GM12874 (cell line): ENCODE measurements at regions not wholly inside any gene's neighbourhood (a gene's known extent, or its start where the extent isn't known, plus 50 kb on each side); places are given as distances from the start of the nearest gene placed in this dataset.

Experiments
- TF ChIP-seq, protein P1 (sequence below): IDR thresholded peaks from 2 replicates; pipeline ENCODE4 v1.5.1; 2011; ENCODE audit warnings: low read depth, mild to moderate bottlenecking, control low read depth, low read length, moderate library complexity; ENCODE audit not compliant: insufficient read depth

- TF ChIP-seq, protein P1, sequence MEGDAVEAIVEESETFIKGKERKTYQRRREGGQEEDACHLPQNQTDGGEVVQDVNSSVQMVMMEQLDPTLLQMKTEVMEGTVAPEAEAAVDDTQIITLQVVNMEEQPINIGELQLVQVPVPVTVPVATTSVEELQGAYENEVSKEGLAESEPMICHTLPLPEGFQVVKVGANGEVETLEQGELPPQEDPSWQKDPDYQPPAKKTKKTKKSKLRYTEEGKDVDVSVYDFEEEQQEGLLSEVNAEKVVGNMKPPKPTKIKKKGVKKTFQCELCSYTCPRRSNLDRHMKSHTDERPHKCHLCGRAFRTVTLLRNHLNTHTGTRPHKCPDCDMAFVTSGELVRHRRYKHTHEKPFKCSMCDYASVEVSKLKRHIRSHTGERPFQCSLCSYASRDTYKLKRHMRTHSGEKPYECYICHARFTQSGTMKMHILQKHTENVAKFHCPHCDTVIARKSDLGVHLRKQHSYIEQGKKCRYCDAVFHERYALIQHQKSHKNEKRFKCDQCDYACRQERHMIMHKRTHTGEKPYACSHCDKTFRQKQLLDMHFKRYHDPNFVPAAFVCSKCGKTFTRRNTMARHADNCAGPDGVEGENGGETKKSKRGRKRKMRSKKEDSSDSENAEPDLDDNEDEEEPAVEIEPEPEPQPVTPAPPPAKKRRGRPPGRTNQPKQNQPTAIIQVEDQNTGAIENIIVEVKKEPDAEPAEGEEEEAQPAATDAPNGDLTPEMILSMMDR, result no peak
Observed at GRCh38 chr16:9406038-9406712, 314.7 kb downstream of the HAPSTR1 start.

DNA sequence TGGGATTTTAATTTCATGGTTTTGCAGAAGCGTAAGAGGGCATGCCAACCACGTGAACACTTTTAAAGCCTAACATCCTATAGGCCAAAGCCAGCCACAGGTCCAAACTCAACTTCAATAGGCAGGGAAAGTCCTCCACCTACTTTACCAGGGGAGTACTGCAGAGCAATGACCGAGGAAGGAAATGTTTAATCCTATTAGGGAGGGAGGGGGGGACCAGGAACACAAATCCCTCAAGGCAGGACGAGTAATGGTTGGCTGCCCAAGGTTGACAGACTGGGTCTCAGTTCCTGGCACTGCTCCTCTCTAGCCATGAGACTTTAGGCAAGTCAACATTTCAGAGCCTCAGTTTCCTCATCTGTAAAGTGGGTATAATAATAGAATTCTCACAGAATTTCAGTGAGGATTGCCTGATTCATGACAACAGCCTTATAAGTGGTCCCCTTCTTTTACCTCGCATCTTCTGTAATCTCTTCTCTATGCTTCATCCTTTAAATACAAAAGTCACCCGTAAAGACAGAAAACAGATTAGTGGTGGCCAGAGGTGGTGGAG is 315.8 kb downstream of the HAPSTR1 start:
- TF ChIP-seq, protein P1, result no peak

DNA sequence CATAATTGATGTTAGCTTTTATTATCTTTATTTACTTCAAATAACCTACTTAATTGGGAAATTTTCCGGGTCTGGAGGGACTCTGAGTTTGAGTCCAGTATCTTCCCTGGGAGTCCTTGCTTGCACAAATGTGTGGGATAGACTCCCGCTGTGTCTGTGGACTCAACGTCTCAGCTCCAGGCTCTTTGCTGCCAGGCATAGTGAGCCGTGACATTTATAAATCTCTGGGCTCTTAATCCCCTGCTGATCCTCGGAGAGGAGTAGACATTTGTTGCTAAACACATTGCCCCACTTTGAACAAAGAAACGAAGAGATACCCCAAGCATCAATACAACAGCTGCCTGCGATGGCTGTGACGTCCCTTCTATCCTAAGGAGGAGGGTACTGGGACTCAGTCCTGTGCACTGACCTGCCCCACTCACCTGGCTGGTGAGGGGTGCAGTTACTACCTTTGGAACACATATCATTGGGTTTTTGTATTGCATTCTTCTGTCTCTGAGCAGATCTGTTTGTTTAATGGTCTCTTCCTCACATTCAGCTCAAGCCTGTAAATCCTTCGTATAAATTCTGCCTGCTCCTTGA is 316.9 kb downstream of the HAPSTR1 start:
- TF ChIP-seq, protein P1, result no peak

GRCh38 chr16:9409560-9410493 is 318.4 kb downstream of the HAPSTR1 start:
- TF ChIP-seq, protein P1, result no peak

- TF ChIP-seq, protein P1, result no peak
Observed at GRCh38 chr16:9411426-9411825, 320.0 kb downstream of the HAPSTR1 start.

DNA sequence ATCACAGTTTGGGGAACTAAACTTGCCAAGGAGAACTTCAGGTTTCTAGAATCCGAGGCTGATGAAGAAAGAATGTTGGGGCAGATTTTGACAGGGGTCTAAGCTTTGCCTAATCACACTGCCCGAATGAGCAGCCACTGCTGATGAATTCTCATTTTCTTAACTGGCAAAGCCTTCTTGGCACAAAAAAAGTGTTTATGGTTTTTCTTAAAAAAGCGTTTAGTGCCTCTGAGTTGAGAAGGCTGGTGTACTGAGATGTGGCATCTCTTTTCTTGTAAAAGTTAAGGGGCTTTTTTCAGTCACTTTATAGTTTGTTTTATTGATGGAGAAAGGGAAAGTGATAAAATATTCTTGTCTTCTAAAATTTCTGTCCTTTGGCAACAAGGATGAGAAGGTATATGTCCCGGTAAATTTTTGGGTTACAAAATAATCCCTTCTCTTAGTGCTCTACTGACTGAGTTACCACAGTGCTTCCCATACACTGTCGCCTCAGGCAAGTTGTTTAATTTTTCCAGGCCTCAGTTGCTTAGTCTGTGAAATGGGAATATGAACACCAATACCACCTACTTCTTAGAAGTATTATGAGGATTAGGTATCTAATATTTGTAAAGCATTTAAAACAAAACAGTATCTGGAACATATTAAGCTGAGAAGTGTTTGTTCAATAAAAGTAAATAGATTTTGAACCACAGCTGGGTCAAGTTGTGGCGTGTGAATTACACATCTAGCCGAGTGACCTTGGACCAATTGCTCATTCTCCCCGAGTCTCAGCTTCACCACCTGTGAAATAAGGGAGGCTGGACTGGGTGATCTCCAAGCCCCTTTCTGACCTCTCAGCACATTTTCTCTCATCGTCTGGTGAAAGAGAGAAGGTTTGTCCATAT is 320.8 kb downstream of the HAPSTR1 start:
- TF ChIP-seq, protein P1, result no peak
